ENCODE measurements at regions not wholly inside any gene's neighbourhood (a gene's known extent, or its start where the extent isn't known, plus 50 kb on each side); places are given as distances from the start of the nearest gene placed in this dataset.

DNA sequence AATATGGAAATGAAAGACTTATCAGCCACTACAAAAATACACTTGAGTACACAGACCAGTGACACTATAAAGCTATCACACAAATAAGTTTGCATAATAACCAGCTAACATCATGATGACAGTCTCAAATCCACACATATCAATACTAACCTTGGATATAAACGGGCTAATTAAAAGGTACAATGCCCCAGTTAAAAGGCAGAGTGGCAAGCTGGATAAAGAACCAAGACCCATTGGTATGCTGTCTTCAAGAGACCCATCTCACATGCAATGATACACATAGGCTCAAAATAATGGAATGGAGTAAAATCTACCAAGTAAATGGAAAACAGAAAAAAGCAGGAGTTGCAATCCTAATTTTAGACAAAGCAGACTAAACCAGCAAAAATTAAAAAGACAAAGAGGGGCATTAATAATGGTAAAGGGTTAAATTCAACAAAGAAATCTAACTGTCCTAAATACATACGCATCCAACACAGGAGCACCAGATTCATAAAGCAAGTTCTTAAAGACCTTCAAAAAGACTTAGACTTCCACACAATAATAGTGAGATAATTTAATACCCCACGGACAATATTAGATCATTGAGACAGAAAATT lies 163.3 kb downstream of the CD24 start:
- no peak for TF ChIP-seq CTCF (conservative IDR thresholded peaks at IDR 0.05 in 1 of 2, IDR thresholded peaks at IDR 0.05 in 1 of 2; ENCODE audit: low read depth in 1 of 2, low read length in 2 of 2)
- TF ChIP-seq EZH2 (IDR thresholded peaks at IDR 0.05; ENCODE audit: low read length, missing control alignments), result no peak
